IMR-90 (cell line): ENCODE measurements at regions not wholly inside any gene's neighbourhood (a gene's known extent, or its start where the extent isn't known, plus 50 kb on each side); places are given as distances from the start of the nearest gene placed in this dataset.

ENCODE experiments used
- ATAC-seq: fragments of 200-7000 bp; cut with Tn5 transposase; 2 replicates; pipeline ENCODE4 v1.9.1; 2020; ENCODE audit warnings: low read depth, mild to moderate bottlenecking, moderate library complexity
- BruUV-seq: library from RNA; stranded (reverse); fragments of 400-500 nt; replicated peaks from 2 replicates; lab custom pipeline; 2021; lab: Mats Ljungman, UMichigan
- CTCF ChIA-PET: fragments of 300-600 bp; formaldehyde crosslinking; extraction: SDS; loops from one replicate; lab custom pipeline; 2021; ENCODE audit warnings: antibody characterized with exemption; lab: Yijun Ruan, JAX
- POLR2A ChIA-PET: fragments of 300-600 bp; sonication (Branson Sonifier 250); formaldehyde crosslinking; loops from one replicate; lab custom pipeline; 2022; ENCODE audit warnings: antibody characterized with exemption; ENCODE audit not compliant: unreplicated experiment; lab: Charles Lee
- DNase-seq: peaks from one replicate; pipeline ENCODE4 v3.0.0; 2013
- H2AFZ ChIP-seq: replicated peaks from 2 replicates; pipeline ENCODE3; 2013; ENCODE audit warnings: low read length, mild to moderate bottlenecking; ENCODE audit not compliant: poor library complexity
- H2AK5ac ChIP-seq: 2 replicates; pipeline ENCODE4 v1.6.1; 2013; ENCODE audit warnings: low read depth, low read length, inconsistent platforms
- H2AK9ac ChIP-seq: replicated peaks from 2 replicates; pipeline ENCODE3; 2013; ENCODE audit warnings: mild to moderate bottlenecking, low read depth, low read length, moderate library complexity; ENCODE audit not compliant: poor library complexity
- H2BK120ac ChIP-seq: 2 replicates; pipeline ENCODE4 v1.6.1; 2013; ENCODE audit warnings: low read depth, low read length, inconsistent platforms
- H2BK15ac ChIP-seq: 3 replicates; pipeline ENCODE4 v1.6.1; 2013; ENCODE audit warnings: low read depth, low read length, inconsistent platforms
- H2BK20ac ChIP-seq: 2 replicates; pipeline ENCODE4 v1.6.1; 2013; ENCODE audit warnings: low read depth, mild to moderate bottlenecking, inconsistent platforms, low read length, moderate library complexity
- H2BK5ac ChIP-seq: 2 replicates; pipeline ENCODE4 v1.6.1; 2013; ENCODE audit warnings: mild to moderate bottlenecking, low read depth, low read length, inconsistent platforms; ENCODE audit not compliant: poor library complexity, severe bottlenecking
- H3K14ac ChIP-seq: replicated peaks from 2 replicates; pipeline ENCODE4 v1.6.1; 2013; ENCODE audit warnings: low read depth, low read length, inconsistent platforms
- H3K18ac ChIP-seq: 2 replicates; pipeline ENCODE4 v1.6.1; 2013; ENCODE audit warnings: low read depth, low read length, control low read depth
- H3K23ac ChIP-seq: 2 replicates; pipeline ENCODE4 v1.6.1; 2013; ENCODE audit warnings: low read depth, low read length, inconsistent platforms
- H3K27ac ChIP-seq: 2 replicates; pipeline ENCODE4 v1.5.1; 2013; ENCODE audit warnings: mild to moderate bottlenecking, control low read depth, low read length; ENCODE audit not compliant: insufficient read depth
- H3K27me3 ChIP-seq: 2 replicates; pipeline ENCODE4 v1.6.1; 2013; ENCODE audit warnings: low read length; ENCODE audit not compliant: control insufficient read depth, insufficient read depth
- H3K36me3 ChIP-seq: 2 replicates; pipeline ENCODE4 v1.6.1; 2013; ENCODE audit warnings: low read length, mixed read lengths; ENCODE audit not compliant: control insufficient read depth, insufficient read depth
- H3K4ac ChIP-seq: 2 replicates; pipeline ENCODE4 v1.6.1; 2013; ENCODE audit warnings: low read depth, low read length, inconsistent platforms
- H3K4me1 ChIP-seq: 2 replicates; pipeline ENCODE4 v1.6.1; 2013; ENCODE audit warnings: low read length, mixed read lengths; ENCODE audit not compliant: control insufficient read depth, insufficient read depth
- H3K4me2 ChIP-seq: 2 replicates; pipeline ENCODE4 v1.6.1; 2013; ENCODE audit warnings: low read depth, mild to moderate bottlenecking, control low read depth, low read length, moderate library complexity
- H3K4me3 ChIP-seq: 2 replicates; pipeline ENCODE4 v1.5.1; 2013; ENCODE audit warnings: low read depth, mild to moderate bottlenecking, control low read depth, low read length, moderate library complexity; ENCODE audit not compliant: insufficient read depth
- H3K56ac ChIP-seq: 2 replicates; pipeline ENCODE4 v1.6.1; 2013; ENCODE audit warnings: low read length, inconsistent platforms; ENCODE audit not compliant: insufficient read depth; ENCODE audit errors: extremely low read depth
- H3K79me1 ChIP-seq, 2 experiments: 2 replicates each; pipeline ENCODE4 v1.6.1; 2013; ENCODE audit warnings: low read length in 2 of 2, inconsistent platforms in 1 of 2, low read depth in 1 of 2
- H3K9ac ChIP-seq: 2 replicates; pipeline ENCODE4 v1.6.1; 2013; ENCODE audit warnings: low read depth, low read length, control low read depth
- H3K9me1 ChIP-seq: 2 replicates; pipeline ENCODE4 v1.6.1; 2013; ENCODE audit warnings: low read length, inconsistent platforms; ENCODE audit not compliant: insufficient read depth
- H3K9me3 ChIP-seq: 2 replicates; pipeline ENCODE4 v1.6.1; 2013; ENCODE audit warnings: low read length; ENCODE audit not compliant: control insufficient read depth, insufficient read depth
- H4K20me1 ChIP-seq: 2 replicates; pipeline ENCODE4 v1.6.1; 2013; ENCODE audit warnings: low read length, inconsistent platforms; ENCODE audit not compliant: insufficient read depth
- H4K5ac ChIP-seq: 2 replicates; pipeline ENCODE4 v1.6.1; 2013; ENCODE audit warnings: mild to moderate bottlenecking, low read depth, low read length, control low read depth
- H4K8ac ChIP-seq, 2 experiments: 2 replicates each; pipeline ENCODE4 v1.6.1; 2013; ENCODE audit warnings: low read depth in 2 of 2, low read length in 2 of 2, control low read depth in 1 of 2, inconsistent platforms in 1 of 2
- H4K91ac ChIP-seq: 2 replicates; pipeline ENCODE4 v1.6.1; 2013; ENCODE audit warnings: low read depth, low read length, inconsistent platforms; ENCODE audit not compliant: insufficient read depth
- BHLHE40 ChIP-seq: fragments of 150-350 bp; IDR thresholded peaks from 2 replicates; pipeline ENCODE4 v1.6.1; 2016; ENCODE audit warnings: mild to moderate bottlenecking, low read depth, low read length
- CEBPB ChIP-seq: IDR thresholded peaks from 2 replicates; pipeline ENCODE4 v1.6.1; 2012; ENCODE audit warnings: low read depth, low read length, improper control_type of control experiment
- CHD1 ChIP-seq: IDR thresholded peaks from 2 replicates; pipeline ENCODE4 v1.6.1; 2012; ENCODE audit warnings: low read depth, low read length, improper control_type of control experiment
- MAFK ChIP-seq: IDR thresholded peaks from 2 replicates; pipeline ENCODE4 v1.6.1; 2012; ENCODE audit warnings: low read depth, low read length, improper control_type of control experiment
- MAZ ChIP-seq: IDR thresholded peaks from 2 replicates; pipeline ENCODE4 v1.6.1; 2012; ENCODE audit warnings: low read depth, mild to moderate bottlenecking, low read length, improper control_type of control experiment, moderate library complexity, borderline replicate concordance
- MXI1 ChIP-seq: IDR thresholded peaks from 2 replicates; pipeline ENCODE4 v1.6.1; 2012; ENCODE audit warnings: low read depth, mild to moderate bottlenecking, low read length, moderate library complexity, borderline replicate concordance
- NFE2L2 ChIP-seq: fragments of 150-350 bp; IDR thresholded peaks from 2 replicates; pipeline ENCODE4 v1.6.1; 2016; ENCODE audit warnings: low read depth, mild to moderate bottlenecking, low read length
- POLR2A ChIP-seq: IDR thresholded peaks from 2 replicates; pipeline ENCODE4 v1.6.1; 2012; ENCODE audit warnings: mild to moderate bottlenecking, low read depth, low read length
- RCOR1 ChIP-seq: IDR thresholded peaks from 2 replicates; pipeline ENCODE4 v1.6.1; 2012; ENCODE audit warnings: mild to moderate bottlenecking, low read length, improper control_type of control experiment; ENCODE audit not compliant: insufficient replicate concordance
- RFX5 ChIP-seq: IDR thresholded peaks from 2 replicates; pipeline ENCODE4 v1.8.0; 2012; ENCODE audit warnings: low read depth, mild to moderate bottlenecking, low read length, moderate library complexity
- SMC3 ChIP-seq: fragments of 150-350 bp; IDR thresholded peaks from 2 replicates; pipeline ENCODE4 v1.6.1; 2016; ENCODE audit warnings: low read depth, mild to moderate bottlenecking, antibody characterized with exemption, low read length, moderate library complexity
- WGBS, 2 experiments: methylation state at CpG; one replicate each; pipeline versions ENCODE4 v1.1.5 to v1.1.7; 2013; ENCODE audit warnings: missing lambda C conversion rate in 2 of 2; ENCODE audit not compliant: insufficient read length in 1 of 2; ENCODE audit errors: extremely low coverage in 2 of 2; 5-methylcytosine and 5-hydroxymethylcytosine counted together
- dilution Hi-C: fragments of 300-500 bp; cut with HindIII; formaldehyde crosslinking; loops from one replicate; pipeline ENCODE4 v1.14.3; 2018; ENCODE audit warnings: low sequenced_read_pairs; ENCODE audit not compliant: unreplicated experiment
- in situ Hi-C: fragments of 300-500 bp; cut with MboI; formaldehyde crosslinking; loops from 3 replicates; pipeline ENCODE4 v1.14.3; 2019; ENCODE audit warnings: low sequenced_read_pairs, inconsistent platforms, mixed read lengths
- intact Hi-C: fragments of 100-400 bp; cut with micrococcal nuclease; formaldehyde crosslinking; loops from 2 replicates; pipeline ENCODE4 v1.10.0; 2022
- TF ChIP-seq, protein P1 (sequence below): conservative IDR thresholded peaks from 2 replicates; pipeline ENCODE4 v1.5.1; 2012; ENCODE audit warnings: mild to moderate bottlenecking, low read depth, low read length, improper control_type of control experiment
- TF ChIP-seq, protein P2 (sequence below): fragments of 150-350 bp; IDR thresholded peaks from 2 replicates; pipeline ENCODE4 v1.6.1; 2016; ENCODE audit warnings: low read depth, mild to moderate bottlenecking, low read length, moderate library complexity, borderline replicate concordance

DNA sequence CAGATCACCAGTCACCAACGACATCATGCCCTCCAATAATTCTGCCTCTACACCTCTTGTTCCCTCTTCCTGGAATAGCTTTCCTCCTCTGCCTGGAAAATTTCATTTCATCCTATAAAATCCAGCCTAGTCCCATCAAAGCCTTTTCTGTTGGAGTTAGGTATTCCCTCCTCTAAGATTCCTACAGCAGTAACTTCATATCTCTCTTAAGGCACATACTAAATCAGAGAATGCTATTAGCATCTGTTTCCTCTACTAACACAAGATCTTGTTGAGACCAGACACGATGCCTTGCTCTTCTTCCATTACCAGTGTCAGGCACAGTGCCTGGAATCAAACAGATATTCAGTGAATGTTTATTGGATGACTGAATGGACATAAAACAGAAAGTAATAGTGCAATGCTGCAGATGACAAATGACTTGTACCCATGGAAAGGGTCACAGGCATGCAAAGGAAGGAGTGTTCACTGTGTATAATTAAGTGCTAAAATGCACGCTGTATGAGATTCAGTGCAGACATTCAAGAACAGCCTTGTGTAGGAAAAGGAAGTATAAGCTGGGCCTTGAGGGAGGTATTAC lies 342.0 kb upstream of the ACVR2A start:
- no peak overlapping the region for H2BK15ac ChIP-seq
- H3K18ac ChIP-seq, result no peak overlapping the region
- no peak overlapping the region for H3K14ac ChIP-seq
- intact Hi-C loops (no loop called here), in situ Hi-C loops (no loop called here), dilution Hi-C loops (no loop called here)
- H2BK5ac ChIP-seq, result no peak overlapping the region
- no peak overlapping the region for H4K8ac ChIP-seq
- no peak overlapping the region for H3K27ac ChIP-seq
- no peak overlapping the region for H3K4me2 ChIP-seq
- WGBS, 2 experiments, result no CpG with 5 or more reads among the region's 3 CpGs
- no peak overlapping the region for H3K4ac ChIP-seq
- no peak overlapping the region for H4K91ac ChIP-seq
- H3K4me3 ChIP-seq, result no peak overlapping the region
- no peak overlapping the region for H2AK5ac ChIP-seq
- BruUV-seq, result no TSS peak
- DNase-seq (no peak), ATAC-seq (no peak)
- no peaks in the 10 kb centered on the region for H3K9me1 ChIP-seq
- no peak overlapping the region for H2BK20ac ChIP-seq
- TF ChIP-seq SMC3 (no peak), CEBPB (no peak), RCOR1 (no peak), MAFK (no peak), RFX5 (no peak), MXI1 (no peak), POLR2A (no peak), CHD1 (no peak), MAZ (no peak), BHLHE40 (no peak), NFE2L2 (no peak)
- TF ChIP-seq, protein P1, sequence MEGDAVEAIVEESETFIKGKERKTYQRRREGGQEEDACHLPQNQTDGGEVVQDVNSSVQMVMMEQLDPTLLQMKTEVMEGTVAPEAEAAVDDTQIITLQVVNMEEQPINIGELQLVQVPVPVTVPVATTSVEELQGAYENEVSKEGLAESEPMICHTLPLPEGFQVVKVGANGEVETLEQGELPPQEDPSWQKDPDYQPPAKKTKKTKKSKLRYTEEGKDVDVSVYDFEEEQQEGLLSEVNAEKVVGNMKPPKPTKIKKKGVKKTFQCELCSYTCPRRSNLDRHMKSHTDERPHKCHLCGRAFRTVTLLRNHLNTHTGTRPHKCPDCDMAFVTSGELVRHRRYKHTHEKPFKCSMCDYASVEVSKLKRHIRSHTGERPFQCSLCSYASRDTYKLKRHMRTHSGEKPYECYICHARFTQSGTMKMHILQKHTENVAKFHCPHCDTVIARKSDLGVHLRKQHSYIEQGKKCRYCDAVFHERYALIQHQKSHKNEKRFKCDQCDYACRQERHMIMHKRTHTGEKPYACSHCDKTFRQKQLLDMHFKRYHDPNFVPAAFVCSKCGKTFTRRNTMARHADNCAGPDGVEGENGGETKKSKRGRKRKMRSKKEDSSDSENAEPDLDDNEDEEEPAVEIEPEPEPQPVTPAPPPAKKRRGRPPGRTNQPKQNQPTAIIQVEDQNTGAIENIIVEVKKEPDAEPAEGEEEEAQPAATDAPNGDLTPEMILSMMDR, result no peak
- TF ChIP-seq, protein P2, sequence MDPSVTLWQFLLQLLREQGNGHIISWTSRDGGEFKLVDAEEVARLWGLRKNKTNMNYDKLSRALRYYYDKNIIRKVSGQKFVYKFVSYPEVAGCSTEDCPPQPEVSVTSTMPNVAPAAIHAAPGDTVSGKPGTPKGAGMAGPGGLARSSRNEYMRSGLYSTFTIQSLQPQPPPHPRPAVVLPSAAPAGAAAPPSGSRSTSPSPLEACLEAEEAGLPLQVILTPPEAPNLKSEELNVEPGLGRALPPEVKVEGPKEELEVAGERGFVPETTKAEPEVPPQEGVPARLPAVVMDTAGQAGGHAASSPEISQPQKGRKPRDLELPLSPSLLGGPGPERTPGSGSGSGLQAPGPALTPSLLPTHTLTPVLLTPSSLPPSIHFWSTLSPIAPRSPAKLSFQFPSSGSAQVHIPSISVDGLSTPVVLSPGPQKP, result no peak
- no peaks in the 10 kb centered on the region for H3K79me1 ChIP-seq
- no peaks in the 10 kb centered on the region for H3K9me3 ChIP-seq
- no peak overlapping the region for H3K56ac ChIP-seq
- no peaks in the 10 kb centered on the region for H3K36me3 ChIP-seq
- CTCF ChIA-PET, result no interaction called here
- no peak overlapping the region for H2AK9ac ChIP-seq
- no peak overlapping the region for H2AFZ ChIP-seq
- H3K9ac ChIP-seq, result no peak overlapping the region
- H2BK120ac ChIP-seq, result no peak overlapping the region
- no peak overlapping the region for H4K5ac ChIP-seq
- no peak overlapping the region for H3K23ac ChIP-seq
- POLR2A ChIA-PET, result no interaction called here
- H4K20me1 ChIP-seq, result no peaks in the 10 kb centered on the region
- no peaks in the 10 kb centered on the region for H3K4me1 ChIP-seq
- no peaks in the 10 kb centered on the region for H3K27me3 ChIP-seq
